HG03103 (cell line): ENCODE measurements at regions not wholly inside any gene's neighbourhood (a gene's known extent, or its start where the extent isn't known, plus 50 kb on each side); places are given as distances from the start of the nearest gene placed in this dataset.

Experiments used
- ATAC-seq: cut with Tn5 transposase; IDR thresholded peaks from one replicate; pipeline ENCODE4 v1.9.1; 2021; ENCODE audit warnings: low read depth; ENCODE audit not compliant: unreplicated experiment

- ATAC-seq: no peak
These were observed 572.1 kb upstream of the PSMD7 start for GRCh38 chr16:73724503-73724902.

GRCh38 chr16:73717266-73717974, 579.2 kb upstream of the PSMD7 start:
- no peak for ATAC-seq

DNA sequence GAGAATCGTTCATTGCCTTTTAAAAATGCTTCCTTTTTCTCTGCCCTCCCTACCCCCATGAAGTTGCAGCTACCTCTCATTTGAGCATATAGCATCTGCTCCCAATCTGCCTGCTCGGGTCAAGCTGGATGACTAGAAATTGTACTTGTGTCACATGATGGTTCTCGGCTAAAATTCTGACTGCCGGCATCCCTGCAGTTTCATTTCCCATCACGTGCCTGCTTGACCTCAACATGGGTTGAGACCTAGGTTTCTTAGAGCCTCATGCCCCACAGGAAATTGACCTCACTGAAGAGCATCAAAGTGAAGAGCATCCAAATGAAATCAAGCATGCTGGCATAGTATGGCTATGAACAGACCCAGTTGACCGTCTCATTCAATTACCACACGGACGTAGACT, 581.6 kb upstream of the PSMD7 start:
- no peak for ATAC-seq

- ATAC-seq: no peak
These were observed 582.7 kb upstream of the PSMD7 start for GRCh38 chr16:73713778-73714495.

DNA sequence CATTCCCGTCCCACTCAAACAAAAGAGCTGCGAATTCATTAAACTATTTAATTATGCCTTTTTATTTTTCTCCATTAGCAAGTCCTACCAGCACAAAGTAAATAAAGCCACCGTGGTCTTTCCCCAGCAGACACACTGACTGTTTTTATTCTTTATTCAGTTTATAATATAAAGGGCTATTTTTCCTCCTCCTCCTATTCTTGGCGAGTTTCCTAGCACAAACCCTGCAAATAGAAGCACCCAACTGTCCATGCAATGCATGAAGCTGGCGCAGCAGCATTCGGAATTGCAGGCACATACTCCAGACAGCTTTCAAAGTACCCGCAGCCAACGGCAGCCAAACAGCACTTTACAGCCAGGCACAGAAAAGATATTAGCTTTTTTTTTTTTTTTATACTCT, 583.4 kb upstream of the PSMD7 start:
- no peak for ATAC-seq

DNA sequence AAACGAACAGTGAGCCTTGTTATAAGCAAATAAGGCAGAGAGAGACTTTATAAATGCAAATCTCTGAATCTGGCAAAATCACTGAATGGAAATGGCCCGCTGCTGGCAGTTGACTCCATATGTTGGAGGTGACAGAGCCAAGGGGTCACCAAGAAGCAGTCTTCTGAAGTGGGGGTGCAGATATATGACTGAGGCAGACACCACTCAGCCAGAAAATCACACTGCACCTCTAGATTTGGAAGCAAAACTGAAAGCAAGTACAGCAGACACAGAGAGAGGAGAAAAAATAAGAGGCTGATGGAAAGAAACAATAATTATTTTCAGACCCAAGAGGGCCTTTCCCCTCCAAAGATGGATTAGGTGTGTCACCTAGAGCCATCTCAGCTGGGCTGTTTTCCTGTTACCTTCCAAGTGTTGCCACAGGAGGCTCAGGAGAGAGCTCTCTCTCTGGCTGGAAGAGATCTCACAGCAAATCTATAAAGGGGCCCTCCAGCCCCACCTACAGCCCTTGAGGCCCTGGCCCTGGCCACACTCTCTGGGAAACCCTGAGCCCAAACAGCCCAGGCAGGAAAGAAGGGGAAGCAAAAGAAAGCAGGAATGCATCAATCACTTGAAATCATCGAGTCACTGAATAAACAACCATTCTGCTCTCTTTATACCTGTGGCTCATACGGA, 585.1 kb upstream of the PSMD7 start:
- no peak for ATAC-seq

DNA sequence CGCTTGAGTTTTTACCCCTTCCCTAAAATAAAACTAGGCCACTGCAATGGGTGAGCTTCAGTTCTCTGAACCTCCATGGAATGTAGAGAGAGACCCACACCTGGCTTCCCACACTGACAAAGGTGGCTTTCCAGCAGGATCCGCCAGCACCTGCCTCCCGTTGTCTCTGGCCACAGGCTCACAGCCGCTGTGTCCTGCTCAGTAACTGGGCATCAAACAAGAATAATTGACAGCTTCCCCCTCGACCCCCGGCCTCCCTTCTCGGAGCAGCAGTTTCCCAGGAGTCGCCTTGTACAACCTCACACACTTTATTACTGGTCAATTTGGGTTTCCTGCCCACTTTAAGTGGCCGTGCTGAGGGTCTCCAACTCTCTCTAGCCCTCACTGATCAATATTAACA, 586.1 kb upstream of the PSMD7 start:
- ATAC-seq: no peak

DNA sequence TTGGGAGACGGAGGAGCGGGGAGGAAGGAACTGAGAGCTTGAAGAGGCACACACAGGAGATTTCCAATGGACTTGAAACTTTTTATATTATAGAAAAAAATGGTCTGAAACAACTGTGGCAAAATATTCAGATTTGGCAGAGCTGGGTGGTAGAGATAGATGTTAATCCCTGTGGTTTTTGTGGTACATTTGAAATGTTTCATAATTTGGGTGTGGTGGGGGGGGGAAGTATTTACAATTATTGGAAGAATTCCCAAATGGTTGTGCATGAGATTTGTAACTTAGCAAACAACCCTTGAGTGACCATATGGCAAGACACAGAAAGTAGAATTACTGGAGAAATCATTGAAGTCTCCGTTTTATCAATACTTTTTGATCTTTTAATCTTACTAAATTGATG, 588.8 kb upstream of the PSMD7 start:
- ATAC-seq: no peak

GRCh38 chr16:73703891-73704290, 592.7 kb upstream of the PSMD7 start:
- ATAC-seq: no peak

GRCh38 chr16:73697336-73697735, 599.3 kb upstream of the PSMD7 start:
- no peak for ATAC-seq

GRCh38 chr16:73692861-73693260, 603.8 kb upstream of the PSMD7 start:
- ATAC-seq: no peak

GRCh38 chr16:73683804-73684203, 612.8 kb upstream of the PSMD7 start:
- no peak for ATAC-seq

DNA sequence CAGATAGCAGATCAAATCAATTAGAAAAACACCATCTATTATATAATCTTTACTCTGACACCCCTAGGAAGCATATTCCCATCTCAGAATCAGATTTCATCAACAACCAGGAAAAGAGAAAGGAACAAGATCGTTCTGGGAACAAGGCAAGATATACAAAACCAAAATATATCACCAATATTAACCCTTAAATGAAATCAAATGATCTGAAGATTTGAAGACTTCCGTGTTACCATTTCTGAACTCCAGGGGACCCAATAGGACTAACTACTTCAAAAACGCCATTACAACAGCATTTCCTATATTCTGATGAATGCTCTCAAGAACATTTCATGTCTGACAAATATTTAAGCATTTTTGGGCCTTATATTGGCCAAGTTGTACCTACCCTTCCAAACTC, 624.2 kb upstream of the ZFHX3 start:
- no peak for ATAC-seq

DNA sequence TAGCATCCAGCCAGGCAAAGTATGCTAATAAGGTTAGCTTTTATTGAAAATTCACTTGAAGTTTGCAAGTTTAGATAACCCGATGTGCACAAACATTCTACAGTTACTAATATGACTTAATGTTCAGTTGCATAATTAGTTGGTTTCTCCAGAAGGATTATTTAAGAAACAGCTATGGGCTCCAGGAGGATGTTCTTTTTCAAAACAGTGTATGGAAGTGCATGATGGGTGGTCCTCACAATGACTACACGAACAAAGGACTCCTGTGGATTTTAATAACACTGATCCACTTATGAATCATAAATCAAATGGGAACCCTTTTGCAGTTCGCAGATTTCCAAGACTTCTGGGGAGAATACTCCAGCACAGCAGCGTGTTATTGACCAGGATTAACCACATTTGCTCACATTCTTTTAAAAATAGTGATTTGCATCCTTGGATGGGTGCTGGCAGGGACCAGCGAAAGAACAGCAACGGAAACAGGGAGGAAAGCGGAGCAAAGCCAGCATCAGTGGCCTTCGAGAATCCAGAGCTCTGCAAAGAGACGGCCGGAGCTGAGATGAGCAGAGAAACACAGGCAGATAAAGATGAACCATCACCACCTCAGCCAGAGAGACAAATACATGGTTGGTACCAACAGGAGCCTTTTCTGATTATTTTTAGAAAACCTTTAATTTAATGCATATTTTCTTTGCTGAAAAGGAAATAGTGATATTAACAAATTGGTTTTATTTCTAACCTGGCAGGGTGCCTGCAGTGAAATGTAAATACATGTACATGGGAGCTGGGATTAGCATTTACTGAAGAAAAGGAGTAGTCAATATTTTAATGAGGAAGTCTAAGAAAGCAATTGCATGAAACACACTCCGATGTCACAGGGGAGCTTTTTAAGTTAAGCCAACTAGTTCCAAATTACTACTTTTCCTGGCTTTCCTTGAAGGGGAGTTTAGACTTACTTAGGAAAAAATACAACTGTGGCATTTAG, 623.2 kb upstream of the ZFHX3 start:
- no peak for ATAC-seq

DNA sequence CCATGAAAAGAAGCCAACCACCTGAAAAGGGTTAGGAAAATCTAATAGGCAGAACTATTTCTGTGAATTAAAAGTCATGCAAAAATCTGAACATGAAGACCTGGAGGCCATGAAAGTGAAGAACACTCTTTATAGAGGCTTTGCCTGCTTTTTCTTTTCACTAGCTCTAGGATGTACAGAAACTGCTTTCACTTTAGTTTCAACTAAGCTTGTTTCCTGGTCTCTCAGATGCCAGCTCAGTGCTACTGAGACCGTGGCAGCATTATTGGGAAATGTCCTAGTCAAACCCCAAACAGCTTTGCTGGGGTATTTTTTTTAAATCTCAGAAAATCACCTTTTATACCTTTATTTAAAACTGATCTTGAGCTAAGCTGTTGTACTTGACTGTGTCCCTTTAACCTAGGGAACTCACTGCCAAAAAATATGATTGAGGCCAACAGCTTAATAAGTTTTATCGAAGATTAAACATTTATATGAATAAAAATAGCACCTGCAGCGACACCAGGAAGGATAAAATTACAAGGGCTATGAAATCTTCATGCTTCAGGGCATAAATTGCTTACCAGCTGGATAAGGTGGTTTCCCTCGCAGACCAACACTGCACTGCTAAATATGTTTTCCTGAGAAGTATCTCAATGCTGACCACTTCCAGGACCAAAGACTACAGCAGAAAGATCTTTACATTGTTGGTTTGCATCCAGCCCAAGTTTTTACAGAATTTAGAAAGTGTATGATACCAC, 621.8 kb upstream of the ZFHX3 start:
- no peak for ATAC-seq

DNA sequence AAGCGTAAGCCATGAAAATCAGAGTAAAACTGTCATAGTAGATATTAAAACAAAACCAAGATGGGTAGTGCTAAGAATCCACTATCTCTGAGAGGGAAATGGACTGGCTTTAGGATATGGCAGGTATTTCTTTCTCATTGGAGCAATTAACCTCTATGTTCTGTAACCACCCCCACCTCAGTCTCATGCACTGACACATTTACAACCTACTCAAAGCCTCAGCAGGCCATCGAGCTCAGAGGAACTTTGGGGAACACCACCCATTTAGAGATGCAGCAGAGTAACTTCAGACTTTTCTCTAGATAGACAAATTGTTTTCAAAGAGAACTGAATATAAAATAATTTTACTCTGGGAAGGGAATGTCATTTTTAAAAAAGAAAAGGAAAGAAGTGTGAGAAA, 615.8 kb upstream of the ZFHX3 start:
- no peak for ATAC-seq

GRCh38 chr16:73636196-73636595, 588.3 kb upstream of the ZFHX3 start:
- ATAC-seq: no peak

GRCh38 chr16:73629011-73629410, 581.1 kb upstream of the ZFHX3 start:
- no peak for ATAC-seq

DNA sequence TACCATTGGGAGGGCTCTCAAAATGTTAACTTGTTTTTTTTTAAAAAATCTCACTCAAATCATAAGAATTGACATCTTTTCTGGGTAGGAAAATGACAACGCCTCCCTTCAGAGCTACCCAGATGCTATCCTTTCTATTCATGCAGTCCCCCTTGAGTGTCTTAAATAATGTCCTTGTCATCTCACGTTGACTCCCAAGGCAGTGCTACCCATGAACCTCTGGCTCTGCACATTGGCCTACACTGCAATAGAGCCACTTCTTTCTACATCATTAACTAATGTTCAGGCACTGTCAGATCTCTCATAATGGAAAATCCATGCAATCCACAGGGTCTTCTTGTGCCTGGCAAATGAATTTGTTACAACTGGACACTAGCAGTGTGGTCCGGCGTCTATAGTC, 569.8 kb upstream of the ZFHX3 start:
- no peak for ATAC-seq

DNA sequence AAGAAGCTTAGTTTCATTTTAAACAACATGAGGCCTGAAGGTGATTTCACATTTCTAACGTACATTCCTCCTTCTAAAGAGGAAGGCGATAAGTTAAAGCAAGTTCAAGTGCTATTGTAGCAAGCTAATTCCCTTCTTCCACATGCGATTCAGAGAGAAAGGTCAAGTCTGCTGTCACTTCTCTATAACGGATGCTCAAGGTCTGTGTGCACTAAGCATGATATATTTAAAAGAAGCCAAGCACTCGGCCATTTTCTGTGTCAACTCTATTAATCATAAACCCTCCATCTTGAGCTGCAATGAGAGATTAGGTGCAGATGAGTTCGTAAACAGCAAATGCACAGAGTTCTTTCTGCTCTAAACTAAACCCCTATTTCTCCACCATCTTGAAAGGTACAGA, 568.8 kb upstream of the ZFHX3 start:
- no peak for ATAC-seq
